Body of pancreas (tissue), 4 donors: ENCODE measurements at regions not wholly inside any gene's neighbourhood (a gene's known extent, or its start where the extent isn't known, plus 50 kb on each side); places are given as distances from the start of the nearest gene placed in this dataset.

Experiments
- CTCF ChIP-seq, 7 experiments: fragments of 450-650 bp in 4 of 7; fragments of 200-600 bp in 3 of 7; sonication (generic) in 3 of 7; IDR thresholded peaks; one replicate each; pipeline ENCODE4 v1.5.1; 2016 to 2019; ENCODE audit warnings: antibody characterized with exemption in 7 of 7
- POLR2A ChIP-seq, 3 donors: fragments of 450-650 bp; IDR thresholded peaks; one replicate each; pipeline ENCODE4 v1.6.1; 2016; ENCODE audit warnings: antibody characterized with exemption in 3 of 3, mild to moderate bottlenecking in 2 of 3

GRCh38 chr14:98835825-98836100, 436.2 kb downstream of the BCL11B start:
- TF ChIP-seq CTCF (IDR thresholded peaks at IDR 0.05), result no peak
- TF ChIP-seq POLR2A (IDR thresholded peaks at IDR 0.05), result no peak
